ENCODE measurements at regions not wholly inside any gene's neighbourhood (a gene's known extent, or its start where the extent isn't known, plus 50 kb on each side); places are given as distances from the start of the nearest gene placed in this dataset.

DNA sequence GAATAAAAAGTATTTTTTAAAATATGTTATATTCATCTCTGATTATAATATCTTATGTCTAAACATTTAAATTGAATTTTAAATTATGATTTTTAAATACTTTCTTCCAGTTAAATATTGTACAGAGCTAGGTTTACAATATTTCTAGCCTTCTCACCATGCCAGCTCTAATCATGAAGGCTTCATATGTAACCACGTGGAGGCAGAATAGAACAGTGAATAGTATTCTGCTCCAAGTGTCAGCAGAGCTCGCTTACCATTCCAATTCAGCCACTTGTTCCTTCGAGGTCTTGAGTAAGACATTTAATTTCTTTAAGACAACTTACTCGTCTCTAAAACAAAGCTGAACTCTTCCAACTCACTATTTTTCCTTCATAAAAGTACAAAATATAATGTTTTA, 871.8 kb downstream of the SUCLG1 start:
- Histone ChIP-seq H3K4me2 (ENCODE audit: low read length) (no peak overlapping the region), H3F3A (ENCODE audit: insufficient read depth, low read length) (no peaks in the 10 kb centered on the region), H3K36me3 (ENCODE audit: insufficient read depth, low read length) (no peaks in the 10 kb centered on the region), H3K4me1 (ENCODE audit: insufficient read depth, low read length, severe bottlenecking) (no peaks in the 10 kb centered on the region), H2AFZ (ENCODE audit: low read length) (no peak overlapping the region), H4K20me1 (ENCODE audit: insufficient read depth, low read length) (no peaks in the 10 kb centered on the region), H3K27ac (ENCODE audit: low read depth, low read length, poor library complexity, severe bottlenecking) (no peak overlapping the region), H3K79me2 (ENCODE audit: insufficient read depth, low read length) (no peaks in the 10 kb centered on the region), H3K9me2 (ENCODE audit: low read depth, low read length) (no peaks in the 10 kb centered on the region), H3K9ac (ENCODE audit: low read length) (no peak overlapping the region), H3K27me3 (ENCODE audit: insufficient read depth, low read length) (no peaks in the 10 kb centered on the region), H3K9me3 (ENCODE audit: low read length) (no peaks in the 10 kb centered on the region), H3K4me3 (ENCODE audit: low read depth, low read length, poor library complexity, severe bottlenecking) (no peak overlapping the region)
- TF ChIP-seq EZH2 (IDR thresholded peaks at IDR 0.05; ENCODE audit: borderline replicate concordance, low read length) = no peak
- TF ChIP-seq, protein P1, sequence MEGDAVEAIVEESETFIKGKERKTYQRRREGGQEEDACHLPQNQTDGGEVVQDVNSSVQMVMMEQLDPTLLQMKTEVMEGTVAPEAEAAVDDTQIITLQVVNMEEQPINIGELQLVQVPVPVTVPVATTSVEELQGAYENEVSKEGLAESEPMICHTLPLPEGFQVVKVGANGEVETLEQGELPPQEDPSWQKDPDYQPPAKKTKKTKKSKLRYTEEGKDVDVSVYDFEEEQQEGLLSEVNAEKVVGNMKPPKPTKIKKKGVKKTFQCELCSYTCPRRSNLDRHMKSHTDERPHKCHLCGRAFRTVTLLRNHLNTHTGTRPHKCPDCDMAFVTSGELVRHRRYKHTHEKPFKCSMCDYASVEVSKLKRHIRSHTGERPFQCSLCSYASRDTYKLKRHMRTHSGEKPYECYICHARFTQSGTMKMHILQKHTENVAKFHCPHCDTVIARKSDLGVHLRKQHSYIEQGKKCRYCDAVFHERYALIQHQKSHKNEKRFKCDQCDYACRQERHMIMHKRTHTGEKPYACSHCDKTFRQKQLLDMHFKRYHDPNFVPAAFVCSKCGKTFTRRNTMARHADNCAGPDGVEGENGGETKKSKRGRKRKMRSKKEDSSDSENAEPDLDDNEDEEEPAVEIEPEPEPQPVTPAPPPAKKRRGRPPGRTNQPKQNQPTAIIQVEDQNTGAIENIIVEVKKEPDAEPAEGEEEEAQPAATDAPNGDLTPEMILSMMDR (IDR thresholded peaks at IDR 0.05; ENCODE audit: low read length) = no peak

DNA sequence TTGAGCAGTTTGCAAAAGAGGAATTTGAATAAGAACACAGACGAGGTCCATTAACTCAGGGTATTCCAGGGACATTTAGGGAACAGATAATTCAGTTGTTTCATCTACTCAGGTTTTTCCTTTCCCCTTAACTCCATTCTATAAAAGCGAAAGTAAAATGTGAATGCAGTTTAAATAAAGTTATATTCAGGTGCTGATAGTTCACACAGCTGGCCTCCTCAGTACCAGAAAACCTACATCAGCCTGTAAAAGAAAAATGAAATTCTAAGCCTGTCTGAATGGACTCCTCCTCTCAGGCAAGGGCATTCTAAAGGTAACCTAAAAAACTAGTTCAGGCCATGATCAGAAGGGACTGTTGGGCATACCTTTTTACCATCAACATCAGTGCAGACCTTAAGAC, 873.8 kb downstream of the SUCLG1 start:
- H3K9me3 ChIP-seq (ENCODE audit: low read length) = no peaks in the 10 kb centered on the region
- no peak overlapping the region for H3K27ac ChIP-seq (ENCODE audit: low read depth, low read length, poor library complexity, severe bottlenecking)
- H2AFZ ChIP-seq (ENCODE audit: low read length) = no peak overlapping the region
- no peaks in the 10 kb centered on the region for H3K4me1 ChIP-seq (ENCODE audit: insufficient read depth, low read length, severe bottlenecking)
- no peak for TF ChIP-seq EZH2 (IDR thresholded peaks at IDR 0.05; ENCODE audit: borderline replicate concordance, low read length)
- TF ChIP-seq, protein P1 (IDR thresholded peaks at IDR 0.05; ENCODE audit: low read length) = no peak
- no peaks in the 10 kb centered on the region for H4K20me1 ChIP-seq (ENCODE audit: insufficient read depth, low read length)
- no peaks in the 10 kb centered on the region for H3F3A ChIP-seq (ENCODE audit: insufficient read depth, low read length)
- H3K27me3 ChIP-seq (ENCODE audit: insufficient read depth, low read length) = no peaks in the 10 kb centered on the region
- no peak overlapping the region for H3K4me3 ChIP-seq (ENCODE audit: low read depth, low read length, poor library complexity, severe bottlenecking)
- H3K36me3 ChIP-seq (ENCODE audit: insufficient read depth, low read length) = no peaks in the 10 kb centered on the region
- H3K9ac ChIP-seq (ENCODE audit: low read length) = no peak overlapping the region
- H3K4me2 ChIP-seq (ENCODE audit: low read length) = no peak overlapping the region
- H3K9me2 ChIP-seq (ENCODE audit: low read depth, low read length) = no peaks in the 10 kb centered on the region
- H3K79me2 ChIP-seq (ENCODE audit: insufficient read depth, low read length) = no peaks in the 10 kb centered on the region

- Histone ChIP-seq H3K36me3 (ENCODE audit: insufficient read depth, low read length) (no peaks in the 10 kb centered on the region), H3K9me2 (ENCODE audit: low read depth, low read length) (no peaks in the 10 kb centered on the region), H3K9ac (ENCODE audit: low read length) (no peak overlapping the region), H3K4me1 (ENCODE audit: insufficient read depth, low read length, severe bottlenecking) (no peaks in the 10 kb centered on the region), H3F3A (ENCODE audit: insufficient read depth, low read length) (no peaks in the 10 kb centered on the region), H2AFZ (ENCODE audit: low read length) (no peak overlapping the region), H3K27ac (ENCODE audit: low read depth, low read length, poor library complexity, severe bottlenecking) (no peak overlapping the region), H3K9me3 (ENCODE audit: low read length) (no peaks in the 10 kb centered on the region), H3K4me2 (ENCODE audit: low read length) (no peak overlapping the region), H3K4me3 (ENCODE audit: low read depth, low read length, poor library complexity, severe bottlenecking) (no peak overlapping the region), H4K20me1 (ENCODE audit: insufficient read depth, low read length) (no peaks in the 10 kb centered on the region), H3K27me3 (ENCODE audit: insufficient read depth, low read length) (no peaks in the 10 kb centered on the region), H3K79me2 (ENCODE audit: insufficient read depth, low read length) (no peaks in the 10 kb centered on the region)
- no peak for TF ChIP-seq EZH2 (IDR thresholded peaks at IDR 0.05; ENCODE audit: borderline replicate concordance, low read length)
- TF ChIP-seq, protein P1 (IDR thresholded peaks at IDR 0.05; ENCODE audit: low read length) = no peak
These were observed 874.4 kb downstream of the SUCLG1 start for GRCh38 chr2:83584672-83585071.
